Loucy (cell line): ENCODE measurements at regions not wholly inside any gene's neighbourhood (a gene's known extent, or its start where the extent isn't known, plus 50 kb on each side); places are given as distances from the start of the nearest gene placed in this dataset.

Source experiments
- CTCF ChIP-seq: fragments of 200-600 bp; sonication (generic); conservative IDR thresholded peaks from 2 replicates; pipeline ENCODE4 v1.5.1; 2014; ENCODE audit warnings: mild to moderate bottlenecking, antibody characterized with exemption, low read length
- EZH2phosphoT487 ChIP-seq: fragments of 200-600 bp; IDR thresholded peaks from 2 replicates; pipeline ENCODE4 v1.6.1; 2018; ENCODE audit warnings: antibody characterized with exemption, mild to moderate bottlenecking, moderate library complexity, borderline replicate concordance

GRCh38 chr15:58247855-58248842 is 110.0 kb downstream of the AQP9 start:
- TF ChIP-seq CTCF (no peak), EZH2phosphoT487 (no peak)
